H1 (cell line): ENCODE measurements at regions not wholly inside any gene's neighbourhood (a gene's known extent, or its start where the extent isn't known, plus 50 kb on each side); places are given as distances from the start of the nearest gene placed in this dataset.

Experiments used
- CTCF ChIA-PET: fragments of 300-600 bp; sonication (Branson Sonifier 250); formaldehyde crosslinking; loops from one replicate; lab custom pipeline; 2021; ENCODE audit not compliant: partially characterized antibody; lab: Charles Lee
- POLR2A ChIA-PET: fragments of 300-600 bp; sonication (Branson Sonifier 250); formaldehyde crosslinking; loops from one replicate; lab custom pipeline; 2021; ENCODE audit warnings: inconsistent platforms; ENCODE audit not compliant: partially characterized antibody; lab: Charles Lee
- DNase-seq, 2 experiments: peaks; one replicate each; pipeline versions ENCODE4 v3.0.0 to v3.0.0-alpha.2; 2010 to 2022; ENCODE audit warnings: low spot score in 2 of 2, low read depth in 1 of 2, mixed read lengths in 1 of 2
- FAIRE-seq: peaks from 2 replicates; lab custom pipeline; 2011; peaks lifted over from hg19 to GRCh38; lab: Jason Lieb, UNC
- H2AFZ ChIP-seq: 2 replicates; pipeline ENCODE4 v1.8.1; 2012; ENCODE audit warnings: low read length, inconsistent platforms
- H2AK5ac ChIP-seq: 2 replicates; pipeline ENCODE4 v1.6.1; 2013; ENCODE audit warnings: low read depth, low read length
- H2BK120ac ChIP-seq: replicated peaks from 2 replicates; pipeline ENCODE3; 2013; ENCODE audit warnings: low read depth, low read length, inconsistent platforms
- H2BK12ac ChIP-seq: 2 replicates; pipeline ENCODE4 v1.6.1; 2013; ENCODE audit warnings: low read depth, low read length
- H2BK15ac ChIP-seq: 2 replicates; pipeline ENCODE4 v1.6.1; 2013; ENCODE audit warnings: low read length
- H2BK20ac ChIP-seq: 2 replicates; pipeline ENCODE4 v1.6.1; 2013; ENCODE audit warnings: low read length
- H2BK5ac ChIP-seq: 2 replicates; pipeline ENCODE4 v1.6.1; 2013; ENCODE audit warnings: low read depth, low read length
- H3K14ac ChIP-seq: 2 replicates; pipeline ENCODE4 v1.6.1; 2013; ENCODE audit warnings: inconsistent platforms; ENCODE audit not compliant: insufficient read length
- H3K18ac ChIP-seq: 2 replicates; pipeline ENCODE4 v1.6.1; 2013; ENCODE audit warnings: low read length; ENCODE audit errors: extremely low read depth
- H3K23ac ChIP-seq: 2 replicates; pipeline ENCODE4 v1.6.1; 2013; ENCODE audit warnings: inconsistent platforms; ENCODE audit not compliant: insufficient read length
- H3K23me2 ChIP-seq: 2 replicates; pipeline ENCODE4 v1.6.1; 2013; ENCODE audit warnings: low read depth, low read length
- H3K27ac ChIP-seq: 2 replicates; pipeline ENCODE4 v1.6.1; 2011; ENCODE audit warnings: low read depth, low read length, inconsistent platforms
- H3K27me3 ChIP-seq, 4 experiments: replicated peaks in 1 of 4; 1 replicate in 1 of 4; 2 replicates in 3 of 4; pipeline versions ENCODE4 v1.6.1 to v1.8.1; 2011 to 2013; ENCODE audit warnings: low read length in 3 of 4, mild to moderate bottlenecking in 3 of 4, inconsistent platforms in 2 of 4, mixed read lengths in 2 of 4, moderate library complexity in 1 of 4; ENCODE audit not compliant: control insufficient read depth in 3 of 4, insufficient read depth in 3 of 4; ENCODE audit errors: extremely low read depth in 1 of 4
- H3K36me3 ChIP-seq, 4 experiments: 2 replicates each; pipeline versions ENCODE4 v1.6.1 to v1.8.1; 2011 to 2013; ENCODE audit warnings: mild to moderate bottlenecking in 4 of 4, low read length in 3 of 4, moderate library complexity in 2 of 4, control low read depth in 1 of 4, inconsistent platforms in 1 of 4; ENCODE audit not compliant: insufficient read depth in 4 of 4, control insufficient read depth in 2 of 4
- H3K4ac ChIP-seq: replicated peaks from 2 replicates; pipeline ENCODE3; 2013; ENCODE audit warnings: low read length, low read depth, mixed read lengths, inconsistent platforms; ENCODE audit not compliant: insufficient read length
- H3K4me1 ChIP-seq, 4 experiments: replicated peaks in 1 of 4; 1 replicate in 1 of 4; 2 replicates in 3 of 4; pipeline versions ENCODE4 v1.6.1 to v1.8.1; 2011 to 2013; ENCODE audit warnings: low read length in 3 of 4, inconsistent platforms in 2 of 4, mixed read lengths in 1 of 4; ENCODE audit not compliant: insufficient read depth in 4 of 4, control insufficient read depth in 3 of 4
- H3K4me2 ChIP-seq, 2 experiments: 2 replicates each; pipeline versions ENCODE4 v1.6.1 to v1.8.1; 2011 to 2013; ENCODE audit warnings: low read depth in 2 of 2, low read length in 2 of 2, control low read depth in 1 of 2, inconsistent platforms in 1 of 2, mild to moderate bottlenecking in 1 of 2; ENCODE audit not compliant: insufficient read depth in 1 of 2
- H3K4me3 ChIP-seq, 4 experiments: fragments of 200-600, 300-600 bp in 1 of 4; sonication (generic), shearing (Covaris generic), sonication (Bioruptor Twin) in 1 of 4; 2 replicates each; pipeline versions ENCODE4 v1.5.1 to v1.8.1; 2011 to 2016; ENCODE audit warnings: low read length in 4 of 4, low read depth in 3 of 4, control low read depth in 2 of 4, inconsistent platforms in 2 of 4, mild to moderate bottlenecking in 2 of 4, mixed read lengths in 1 of 4, moderate library complexity in 1 of 4; ENCODE audit not compliant: insufficient read depth in 2 of 4; ENCODE audit errors: extremely low read depth in 1 of 4
- H3K56ac ChIP-seq: replicated peaks from 2 replicates; pipeline ENCODE3; 2013; ENCODE audit warnings: low read depth, mild to moderate bottlenecking, mixed read lengths, low read length, inconsistent platforms; ENCODE audit not compliant: insufficient read length
- H3K79me1 ChIP-seq: 2 replicates; pipeline ENCODE4 v1.6.1; 2013; ENCODE audit warnings: low read depth, low read length, control low read depth
- H3K79me2 ChIP-seq, 2 experiments: 2 replicates each; pipeline versions ENCODE4 v1.6.1 to v1.8.1; 2012 to 2013; ENCODE audit warnings: low read length in 2 of 2, mild to moderate bottlenecking in 2 of 2, inconsistent platforms in 1 of 2; ENCODE audit not compliant: insufficient read depth in 2 of 2, control insufficient read depth in 1 of 2
- H3K9ac ChIP-seq, 4 experiments: replicated peaks in 1 of 4; 1 replicate in 1 of 4; 2 replicates in 3 of 4; pipeline versions ENCODE4 v1.6.1 to v1.8.1; 2011 to 2013; ENCODE audit warnings: low read depth in 3 of 4, low read length in 3 of 4, control low read depth in 2 of 4, mild to moderate bottlenecking in 2 of 4, moderate library complexity in 2 of 4, inconsistent platforms in 1 of 4; ENCODE audit errors: extremely low read depth in 1 of 4
- H3K9me3 ChIP-seq, 2 experiments: 2 replicates each; pipeline versions ENCODE4 v1.6.1 to v1.8.1; 2012 to 2013; ENCODE audit warnings: mild to moderate bottlenecking in 2 of 2, moderate library complexity in 2 of 2, control low read depth in 1 of 2, inconsistent platforms in 1 of 2, low read depth in 1 of 2, low read length in 1 of 2, mixed read lengths in 1 of 2; ENCODE audit not compliant: insufficient read depth in 2 of 2
- H4K20me1 ChIP-seq, 2 experiments: replicated peaks in 1 of 2; 2 replicates each; pipeline versions ENCODE3 to v1.8.1; 2011 to 2013; ENCODE audit warnings: inconsistent platforms in 2 of 2, low read length in 2 of 2, mild to moderate bottlenecking in 1 of 2; ENCODE audit not compliant: insufficient read depth in 2 of 2, control insufficient read depth in 1 of 2
- H4K5ac ChIP-seq: 2 replicates; pipeline ENCODE4 v1.6.1; 2013; ENCODE audit warnings: low read length, low read depth, mixed read lengths, inconsistent platforms; ENCODE audit not compliant: insufficient read length
- H4K8ac ChIP-seq: 2 replicates; pipeline ENCODE4 v1.8.0; 2013; ENCODE audit warnings: mild to moderate bottlenecking, moderate library complexity, low read length, inconsistent platforms; ENCODE audit not compliant: insufficient read depth; ENCODE audit errors: extremely low read depth
- H4K91ac ChIP-seq: replicated peaks from 2 replicates; pipeline ENCODE3; 2013; ENCODE audit warnings: low read length, mixed read lengths, inconsistent platforms; ENCODE audit not compliant: insufficient read length
- CBX5 ChIP-seq: fragments of 300-800, 300-1000 bp; sonication (generic); IDR thresholded peaks from 2 replicates; pipeline ENCODE4 v1.7.1; 2016; ENCODE audit warnings: antibody characterized with exemption, low read length, low read depth
- CHD2 ChIP-seq: IDR thresholded peaks from 2 replicates; pipeline ENCODE4 v1.6.1; 2012; ENCODE audit warnings: low read length, improper control_type of control experiment
- EZH2 ChIP-seq: fragments of 200-600 bp; sonication (generic); IDR thresholded peaks from 2 replicates; pipeline ENCODE4 v1.7.1; 2012; ENCODE audit warnings: low read depth, mild to moderate bottlenecking, moderate library complexity, low read length, inconsistent platforms; ENCODE audit not compliant: severe bottlenecking
- GTF2F1 ChIP-seq: IDR thresholded peaks from 2 replicates; pipeline ENCODE4 v1.6.1; 2012; ENCODE audit warnings: low read depth, low read length, improper control_type of control experiment, borderline replicate concordance
- KDM5A ChIP-seq: fragments of 200-600 bp; IDR thresholded peaks from 2 replicates; pipeline ENCODE4 v1.7.1; 2012; ENCODE audit warnings: mild to moderate bottlenecking, low read length, inconsistent platforms, mixed read lengths
- NANOG ChIP-seq: IDR thresholded peaks from 2 replicates; pipeline ENCODE4 v1.6.1; 2011; ENCODE audit warnings: low read length, low read depth, mild to moderate bottlenecking, inconsistent platforms; ENCODE audit not compliant: insufficient read depth, poor library complexity, severe bottlenecking
- NRF1 ChIP-seq: IDR thresholded peaks from 2 replicates; pipeline ENCODE4 v1.6.1; 2011; ENCODE audit warnings: mild to moderate bottlenecking, low read depth, low read length, improper control_type of control experiment
- SIX5 ChIP-seq: IDR thresholded peaks from 2 replicates; pipeline ENCODE4 v1.6.1; 2011; ENCODE audit warnings: mild to moderate bottlenecking, low read depth, low read length
- SRF ChIP-seq: IDR thresholded peaks from 2 replicates; pipeline ENCODE4 v1.6.1; 2011; ENCODE audit warnings: mild to moderate bottlenecking, low read depth, low read length, moderate library complexity
- TEAD4 ChIP-seq: IDR thresholded peaks from 2 replicates; pipeline ENCODE4 v1.6.1; 2012; ENCODE audit warnings: low read depth, low read length, inconsistent platforms, mixed read lengths
- WGBS, 2 experiments: shearing (Covaris generic) in 1 of 2; methylation state at CpG; one replicate each; pipeline versions ENCODE4 v1.1.6 to v1.1.7; 2013 to 2015; ENCODE audit warnings: low lambda C conversion rate in 2 of 2, mixed read lengths in 2 of 2, inconsistent platforms in 1 of 2, low coverage in 1 of 2, missing lambda C conversion rate in 1 of 2; ENCODE audit not compliant: insufficient replicate concordance in 2 of 2, insufficient coverage in 1 of 2, insufficient read length in 1 of 2; ENCODE audit errors: extremely low coverage in 1 of 2, missing lambda C conversion rate in 1 of 2; 5-methylcytosine and 5-hydroxymethylcytosine counted together
- TF ChIP-seq, protein P1 (sequence below): IDR thresholded peaks from 2 replicates; pipeline ENCODE4 v1.6.1; 2011; ENCODE audit warnings: low read length, improper control_type of control experiment

DNA sequence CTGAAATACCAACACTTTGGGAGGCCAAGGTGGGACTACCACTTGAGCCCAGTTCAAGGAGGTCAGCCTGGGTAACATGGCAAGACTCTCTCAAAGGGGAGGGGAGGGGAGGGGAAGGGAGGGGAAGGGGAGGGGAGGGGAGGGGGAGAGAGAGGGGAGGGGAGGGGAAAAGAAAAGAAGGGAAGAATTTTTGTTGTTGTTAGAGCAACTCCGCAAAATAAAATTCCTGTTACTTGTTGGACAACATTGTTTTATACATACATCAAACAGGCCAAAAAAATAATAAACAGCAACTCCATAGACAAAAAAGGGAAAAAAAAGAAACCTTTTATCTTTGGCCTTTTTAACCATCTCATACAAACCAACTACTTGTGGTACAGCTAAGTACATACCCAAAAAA is 57.3 kb upstream of the TRIM24 start:
- Histone ChIP-seq H3K36me3 (no peaks in the 10 kb centered on the region), H3K18ac (no peak overlapping the region), H2BK15ac (no peak overlapping the region), H4K91ac (no peak overlapping the region), H3K4me2 (no peak overlapping the region), H3K27me3 (no peaks in the 10 kb centered on the region), H4K20me1 (no peaks in the 10 kb centered on the region), H3K23ac (no peak overlapping the region), H2AFZ (no peak overlapping the region), H3K4ac (no peak overlapping the region), H3K9ac (no peak overlapping the region), H3K23me2 (no peaks in the 10 kb centered on the region), H2BK20ac (no peak overlapping the region), H4K5ac (no peak overlapping the region), H2BK120ac (no peak overlapping the region), H3K79me2 (no peaks in the 10 kb centered on the region), H3K9me3 (no peaks in the 10 kb centered on the region), H3K79me1 (no peaks in the 10 kb centered on the region), H3K14ac (no peak overlapping the region), H3K4me3 (no peak overlapping the region), H2BK5ac (no peak overlapping the region), H2BK12ac (no peak overlapping the region), H3K4me1 (no peaks in the 10 kb centered on the region), H2AK5ac (no peak overlapping the region), H4K8ac (no peak overlapping the region), H3K56ac (no peak overlapping the region), H3K27ac (no peak overlapping the region)
- CTCF ChIA-PET = interaction anchor here (1.1 kb wide), 1 partner anchor 46 kb away, joined by 4 read pairs; no protein-coding TSS in a partner anchor
- DNase-seq = no peak
- TF ChIP-seq CHD2 (no peak), GTF2F1 (no peak), NANOG (no peak), KDM5A (no peak), TEAD4 (no peak), SIX5 (no peak), NRF1 (no peak), CBX5 (no peak), SRF (no peak), EZH2 (no peak)
- TF ChIP-seq, protein P1, sequence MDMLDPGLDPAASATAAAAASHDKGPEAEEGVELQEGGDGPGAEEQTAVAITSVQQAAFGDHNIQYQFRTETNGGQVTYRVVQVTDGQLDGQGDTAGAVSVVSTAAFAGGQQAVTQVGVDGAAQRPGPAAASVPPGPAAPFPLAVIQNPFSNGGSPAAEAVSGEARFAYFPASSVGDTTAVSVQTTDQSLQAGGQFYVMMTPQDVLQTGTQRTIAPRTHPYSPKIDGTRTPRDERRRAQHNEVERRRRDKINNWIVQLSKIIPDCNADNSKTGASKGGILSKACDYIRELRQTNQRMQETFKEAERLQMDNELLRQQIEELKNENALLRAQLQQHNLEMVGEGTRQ = no peak
- POLR2A ChIA-PET = no interaction called here
- WGBS, 2 experiments = 100% methylated on average over 1 of the region's 1 CpG; no CpG with 5 or more reads in 1 of the 2 experiments
- FAIRE-seq = no peak
